GM21825 (cell line): ENCODE measurements at regions not wholly inside any gene's neighbourhood (a gene's known extent, or its start where the extent isn't known, plus 50 kb on each side); places are given as distances from the start of the nearest gene placed in this dataset.
"Not testable (repeated sequence)": the region's sequence is repeated elsewhere in the genome, so short reads cannot be mapped to it uniquely, and the experiment has no call there.

ENCODE experiments used
- ATAC-seq: cut with Tn5 transposase; IDR thresholded peaks from one replicate; pipeline ENCODE4 v1.9.1; 2021; ENCODE audit warnings: mild to moderate bottlenecking, moderate library complexity; ENCODE audit not compliant: unreplicated experiment

- no peak for ATAC-seq
Observed at GRCh38 chr1:88474555-88475304, 209.3 kb upstream of the PKN2 start.

GRCh38 chr1:88484881-88485280, 199.2 kb upstream of the PKN2 start:
- no peak for ATAC-seq

- ATAC-seq, result no peak
Observed at GRCh38 chr1:88488237-88488636, 195.8 kb upstream of the PKN2 start.

- ATAC-seq, result no peak
Observed at GRCh38 chr1:88490676-88491075, 193.4 kb upstream of the PKN2 start.

GRCh38 chr1:88499671-88500070, 184.4 kb upstream of the PKN2 start:
- ATAC-seq, result no peak

- no peak for ATAC-seq
Observed at GRCh38 chr1:88502886-88503285, 181.2 kb upstream of the PKN2 start.

GRCh38 chr1:88503646-88504045, 180.4 kb upstream of the PKN2 start:
- ATAC-seq, result no peak

GRCh38 chr1:88504601-88505000, 179.5 kb upstream of the PKN2 start:
- no peak for ATAC-seq

GRCh38 chr1:88509379-88509778, 174.7 kb upstream of the PKN2 start:
- ATAC-seq, result no peak

GRCh38 chr1:88514544-88515060, 169.5 kb upstream of the PKN2 start:
- ATAC-seq, result no peak

- ATAC-seq, result not testable (repeated sequence)
Observed at GRCh38 chr1:88517499-88517898, 166.6 kb upstream of the PKN2 start.

GRCh38 chr1:88519156-88519555, 164.9 kb upstream of the PKN2 start:
- ATAC-seq, result no peak

GRCh38 chr1:88523854-88524528, 160.1 kb upstream of the PKN2 start:
- ATAC-seq, result no peak

- ATAC-seq, result no peak
Observed at GRCh38 chr1:88526456-88526855, 157.6 kb upstream of the PKN2 start.

- no peak for ATAC-seq
Observed at GRCh38 chr1:88528792-88529191, 155.3 kb upstream of the PKN2 start.

GRCh38 chr1:88529581-88529980, 154.5 kb upstream of the PKN2 start:
- ATAC-seq, result no peak

- ATAC-seq, result no peak
Observed at GRCh38 chr1:88530246-88530645, 153.8 kb upstream of the PKN2 start.

- ATAC-seq, result no peak
Observed at GRCh38 chr1:88537787-88538186, 146.3 kb upstream of the PKN2 start.

GRCh38 chr1:88538222-88538899, 145.7 kb upstream of the PKN2 start:
- ATAC-seq, result no peak

- no peak for ATAC-seq
Observed at GRCh38 chr1:88540255-88540654, 143.8 kb upstream of the PKN2 start.

GRCh38 chr1:88541596-88541995, 142.5 kb upstream of the PKN2 start:
- ATAC-seq, result no peak

GRCh38 chr1:88544195-88544594, 139.9 kb upstream of the PKN2 start:
- no peak for ATAC-seq
